K562 (cell line): ENCODE measurements at regions not wholly inside any gene's neighbourhood (a gene's known extent, or its start where the extent isn't known, plus 50 kb on each side); places are given as distances from the start of the nearest gene placed in this dataset.

Experiments used
- ATAC-seq: fragments of 200-7000 bp; cut with Tn5 transposase; 3 replicates; pipeline ENCODE4 v1.9.1; 2020; ENCODE audit warnings: moderate library complexity
- BruUV-seq: library from RNA; stranded (reverse); fragments of 400-500 nt; replicated peaks from 2 replicates; lab custom pipeline; 2021; lab: Mats Ljungman, UMichigan
- CTCF ChIA-PET: fragments of 300-600 bp; formaldehyde crosslinking; extraction: SDS; loops from one replicate; lab custom pipeline; 2021; ENCODE audit warnings: low intra/inter-chr PET ratio; lab: Yijun Ruan, JAX
- POLR2A ChIA-PET: fragments of 300-600, 350-650 bp; sonication (Branson Sonifier 250); formaldehyde crosslinking; extraction: SDS; loops from one replicate; lab custom pipeline; 2021; ENCODE audit warnings: antibody characterized with exemption, inconsistent platforms; lab: Yijun Ruan, JAX
- DNase-seq, 4 experiments: peaks; one replicate each; pipeline versions ENCODE4 v3.0.0 to v3.0.0-alpha.2; 2011 to 2018; ENCODE audit warnings: low spot score in 3 of 4, mixed read lengths in 3 of 4; ENCODE audit errors: extremely low read depth in 1 of 4
- FAIRE-seq: peaks from 2 replicates; lab custom pipeline; 2011; peaks lifted over from hg19 to GRCh38; lab: Jason Lieb, UNC
- H2AFZ ChIP-seq: 2 replicates; pipeline ENCODE4 v1.6.0; 2011; ENCODE audit warnings: low read depth, low read length, control low read depth, inconsistent platforms
- H3K27ac ChIP-seq: fragments of 200-600 bp; 3 replicates; pipeline ENCODE4 v1.8.0; 2011; ENCODE audit warnings: low read depth, mild to moderate bottlenecking, control low read depth, inconsistent platforms, low read length, moderate library complexity, mixed read lengths; ENCODE audit errors: extremely low read depth
- H3K27me3 ChIP-seq, 2 experiments: fragments of 300-600 bp in 1 of 2; 2 replicates in 1 of 2; 3 replicates in 1 of 2; pipeline versions ENCODE4 v1.6.0 to v1.8.0; 2011; ENCODE audit warnings: inconsistent platforms in 2 of 2, low read length in 2 of 2, mild to moderate bottlenecking in 1 of 2, mixed read lengths in 1 of 2, moderate library complexity in 1 of 2; ENCODE audit not compliant: control insufficient read depth in 2 of 2, insufficient read depth in 2 of 2
- H3K36me3 ChIP-seq: fragments of 300-600 bp; 3 replicates; pipeline ENCODE4 v1.8.0; 2011; ENCODE audit warnings: mild to moderate bottlenecking, low read length, inconsistent platforms; ENCODE audit not compliant: control insufficient read depth, insufficient read depth
- H3K4me1 ChIP-seq, 2 experiments: fragments of 200-600 bp in 1 of 2; replicated peaks in 1 of 2; 2 replicates in 1 of 2; 3 replicates in 1 of 2; pipeline versions ENCODE4 v1.5.1 to v1.8.0; 2011; ENCODE audit warnings: inconsistent platforms in 2 of 2, low read length in 2 of 2, mild to moderate bottlenecking in 1 of 2, mixed read lengths in 1 of 2, moderate library complexity in 1 of 2; ENCODE audit not compliant: control insufficient read depth in 2 of 2, insufficient read depth in 2 of 2
- H3K4me2 ChIP-seq: 2 replicates; pipeline ENCODE4 v1.6.1; 2011; ENCODE audit warnings: low read length, control low read depth, inconsistent platforms, mixed read lengths; ENCODE audit not compliant: insufficient read depth
- H3K4me3 ChIP-seq: fragments of 200-600 bp; sonication (generic), shearing (Covaris generic); 2 replicates; pipeline ENCODE4 v1.5.1; 2016; ENCODE audit warnings: control low read depth, inconsistent platforms
- H3K79me2 ChIP-seq: fragments of 200-600 bp; 3 replicates; pipeline ENCODE4 v1.8.0; 2011; ENCODE audit warnings: low read length, inconsistent platforms; ENCODE audit not compliant: control insufficient read depth, insufficient read depth
- H3K9ac ChIP-seq, 2 experiments: 2 replicates each; pipeline versions ENCODE4 v1.6.0 to v1.6.1; 2011; ENCODE audit warnings: low read depth in 2 of 2, low read length in 2 of 2, control low read depth in 1 of 2, inconsistent platforms in 1 of 2, mild to moderate bottlenecking in 1 of 2, mixed read lengths in 1 of 2; ENCODE audit not compliant: insufficient read depth in 1 of 2
- H3K9me1 ChIP-seq: one replicate; pipeline ENCODE4 v1.6.0; 2011; ENCODE audit warnings: inconsistent platforms, mild to moderate bottlenecking, low read length, moderate library complexity; ENCODE audit not compliant: control insufficient read depth, insufficient read depth
- H3K9me3 ChIP-seq: replicated peaks from 2 replicates; pipeline ENCODE4 v1.5.1; 2011; ENCODE audit warnings: low read depth, low read length, inconsistent platforms; ENCODE audit not compliant: control insufficient read depth, insufficient read depth
- H4K20me1 ChIP-seq: replicated peaks from 2 replicates; pipeline ENCODE4 v1.6.1; 2011; ENCODE audit warnings: low read length, inconsistent platforms, mixed read lengths; ENCODE audit not compliant: control insufficient read depth, insufficient read depth
- BACH1 ChIP-seq: fragments of 200-800 bp; sonication (Bioruptor generic); IDR thresholded peaks from 2 replicates; pipeline ENCODE4 v1.6.1; 2016; ENCODE audit warnings: missing genetic modification characterization, missing compliant biosample characterization
- CREM ChIP-seq: IDR thresholded peaks from 2 replicates; pipeline ENCODE4 v1.6.1; 2014; ENCODE audit warnings: antibody characterized with exemption, low read depth
- EGR1 ChIP-seq: fragments of 450-650 bp; conservative IDR thresholded peaks from 2 replicates; pipeline ENCODE4 v1.6.1; 2017; ENCODE audit warnings: mild to moderate bottlenecking
- GTF2F1 ChIP-seq: IDR thresholded peaks from 2 replicates; pipeline ENCODE4 v1.6.1; 2011; ENCODE audit warnings: low read depth, low read length, improper control_type of control experiment
- HIVEP1 ChIP-seq: fragments of 250-450 bp; sonication (Bioruptor Pico); IDR thresholded peaks from 2 replicates; pipeline ENCODE4 v1.4.0; 2020; ENCODE audit warnings: mild to moderate bottlenecking
- HNRNPL ChIP-seq: fragments of 200-400 bp; formaldehyde crosslinking; IDR thresholded peaks from 2 replicates; pipeline ENCODE4 v1.6.1; 2017; ENCODE audit warnings: low read depth, mild to moderate bottlenecking, low read length
- HNRNPUL1 ChIP-seq: fragments of 200-400 bp; formaldehyde crosslinking; IDR thresholded peaks from 2 replicates; pipeline ENCODE4 v1.6.1; 2017; ENCODE audit warnings: low read length
- L3MBTL2 ChIP-seq: fragments of 450-650 bp; IDR thresholded peaks from 2 replicates; pipeline ENCODE4 v1.6.1; 2016; ENCODE audit warnings: mild to moderate bottlenecking, moderate library complexity
- RBBP5 ChIP-seq: fragments of 200-600 bp; sonication (generic); IDR thresholded peaks from 2 replicates; pipeline ENCODE4 v1.6.1; 2012; ENCODE audit warnings: borderline replicate concordance, mild to moderate bottlenecking, low read length, control low read depth, inconsistent platforms; ENCODE audit not compliant: insufficient read depth, poor library complexity, severe bottlenecking
- SMAD4 ChIP-seq: fragments of 250-450 bp; sonication (Bioruptor Pico); conservative IDR thresholded peaks from 2 replicates; pipeline ENCODE4 v1.8.0; 2021; ENCODE audit warnings: inconsistent platforms, mild to moderate bottlenecking, moderate library complexity
- SMARCA5 ChIP-seq: fragments of 450-650 bp; IDR thresholded peaks from 2 replicates; pipeline ENCODE4 v1.6.1; 2016
- TBL1XR1 ChIP-seq, 2 experiments: IDR thresholded peaks; 2 replicates each; pipeline ENCODE4 v1.6.1; 2012; ENCODE audit warnings: improper control_type of control experiment in 2 of 2, low read length in 2 of 2, mild to moderate bottlenecking in 1 of 2
- TOE1 ChIP-seq, 2 experiments: fragments of 450-650 bp in 1 of 2; sonication (generic) in 1 of 2; formaldehyde crosslinking in 1 of 2; IDR thresholded peaks; 2 replicates each; pipeline versions ENCODE4 v1.7.1 to v1.8.0; 2016 to 2022; ENCODE audit warnings: borderline replicate concordance in 2 of 2, mild to moderate bottlenecking in 2 of 2, antibody characterized with exemption in 1 of 2, inconsistent platforms in 1 of 2, low read depth in 1 of 2, missing genetic modification reagents in 1 of 2, moderate library complexity in 1 of 2
- ZNF121 ChIP-seq: sonication (generic); formaldehyde crosslinking; conservative IDR thresholded peaks from 2 replicates; pipeline ENCODE4 v1.8.0; 2022; ENCODE audit warnings: missing genetic modification reagents
- ZNF282 ChIP-seq: sonication (generic); formaldehyde crosslinking; IDR thresholded peaks from 2 replicates; pipeline ENCODE4 v1.8.1; 2023; ENCODE audit warnings: missing genetic modification reagents
- WGBS: fragments of 100-300 bp; shearing (Covaris generic); methylation state at CpG from one replicate; pipeline ENCODE4 v1.1.6; 2016; ENCODE audit warnings: low coverage, mixed read lengths; ENCODE audit not compliant: insufficient coverage; ENCODE audit errors: missing lambda C conversion rate; 5-methylcytosine and 5-hydroxymethylcytosine counted together
- in situ Hi-C: fragments of 300-500 bp; cut with MboI; formaldehyde crosslinking; loops from 4 replicates; pipeline ENCODE4 v1.15.0; 2018; ENCODE audit warnings: inconsistent platforms, mixed read lengths
- intact Hi-C: fragments of 100-400 bp; cut with micrococcal nuclease; formaldehyde crosslinking; loops from 2 replicates; pipeline ENCODE4 v1.14.2; 2022
- TF ChIP-seq, protein P1 (sequence below): fragments of 450-650 bp; formaldehyde crosslinking; IDR thresholded peaks from 2 replicates; pipeline ENCODE4 v1.4.0; 2022; ENCODE audit warnings: missing genetic modification characterization
- TF ChIP-seq, protein P2 (sequence below): fragments of 250-450 bp; sonication (Bioruptor Pico); IDR thresholded peaks from 2 replicates; pipeline ENCODE4 v1.8.0; 2021; ENCODE audit warnings: mild to moderate bottlenecking, moderate library complexity
- TF ChIP-seq, protein P3 (sequence below): sonication (generic); IDR thresholded peaks from 2 replicates; pipeline ENCODE4 v1.6.1; 2016
- TF ChIP-seq, protein P4 (sequence below): sonication (generic); formaldehyde crosslinking; IDR thresholded peaks from 2 replicates; pipeline ENCODE4 v1.9.0; 2022; ENCODE audit warnings: mild to moderate bottlenecking, missing genetic modification reagents
- TF ChIP-seq, protein P5 (sequence below): fragments of 250-450 bp; sonication (Bioruptor Pico); IDR thresholded peaks from 2 replicates; pipeline ENCODE4 v1.4.0; 2020

DNA sequence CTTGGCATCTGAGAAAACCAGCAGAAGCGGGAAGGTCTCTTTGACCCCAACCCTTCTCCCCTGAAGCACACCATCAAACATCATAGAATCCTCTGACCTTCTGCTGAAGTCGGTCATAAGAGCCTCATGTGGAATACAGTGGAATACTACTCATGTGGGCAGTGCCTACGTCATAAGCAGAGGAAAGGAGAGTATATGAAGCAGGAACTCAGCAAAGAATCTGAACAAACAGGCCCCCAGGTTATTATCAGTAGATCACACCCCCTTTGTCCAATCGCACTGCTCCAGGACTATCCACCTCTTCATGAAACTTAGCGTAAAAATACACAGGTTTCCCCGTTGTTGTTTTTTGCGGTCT, 394.1 kb upstream of the PROK2 start:
- H3K36me3 ChIP-seq: no peaks in the 10 kb centered on the region; the same call in 2 of the 3 replicates
- H2AFZ ChIP-seq: peak overlapping the region; percentile 39; the same call in 1 of the 2 replicates
- no peaks in the 10 kb centered on the region for H3K9me1 ChIP-seq
- H3K79me2 ChIP-seq: no peaks in the 10 kb centered on the region
- ATAC-seq (no peak), DNase-seq (peak in 1 of 4 experiments; percentile 21), FAIRE-seq (no peak)
- ChIA-PET POLR2A (interaction anchor here (0.6 to 0.9 kb wide), 2 partner anchors 10 to 170 kb away, joined by 3 to 5 read pairs; no protein-coding TSS in a partner anchor), CTCF (no interaction called here)
- in situ Hi-C loops: no loop called here
- H3K4me1 ChIP-seq: peaks cover 20 to 61% of the 10 kb centered on the region in 2 experiments
- no peaks in the 10 kb centered on the region for H4K20me1 ChIP-seq
- H3K4me3 ChIP-seq: no peak overlapping the region
- peak overlapping the region; percentile 27; the same call in 1 of the 2 replicates for H3K4me2 ChIP-seq
- intact Hi-C loops: no loop called here
- WGBS: 44% methylated on average over 7 of the region's 7 CpGs
- H3K9me3 ChIP-seq: no peaks in the 10 kb centered on the region
- no TSS peak for BruUV-seq
- H3K27me3 ChIP-seq: no peaks in the 10 kb centered on the region
- H3K9ac ChIP-seq: no peak overlapping the region
- no peak overlapping the region; the same call in 2 of the 3 replicates for H3K27ac ChIP-seq
- TF ChIP-seq EGR1 (peak; percentile 15; the same call in 1 of the 2 replicates), TBL1XR1 (IDR thresholded peaks at IDR 0.05; ENCODE audit: low read length in 2 of 2) (no peak), BACH1 (tag) (no peak), SMAD4 (CRISPR knock-in tag) (0 out of 2 replicates have a peak, but pooled peaks have one; percentile 17), RBBP5 (no peak), L3MBTL2 (0 out of 2 replicates have a peak, but pooled peaks have one; percentile 2), ZNF121 (CRISPR knock-in tag) (no peak), HIVEP1 (CRISPR knock-in tag) (no peak), ZNF282 (no peak), TOE1 (IDR thresholded peaks at IDR 0.05; ENCODE audit: borderline replicate concordance) (no peak), TOE1 (CRISPR knock-in tag; IDR thresholded peaks at IDR 0.05; ENCODE audit: borderline replicate concordance, low read depth) (no peak), HNRNPUL1 (no peak), CREM (peak; percentile 77), HNRNPL (no peak), GTF2F1 (no peak), SMARCA5 (no peak)
- TF ChIP-seq, protein P1, sequence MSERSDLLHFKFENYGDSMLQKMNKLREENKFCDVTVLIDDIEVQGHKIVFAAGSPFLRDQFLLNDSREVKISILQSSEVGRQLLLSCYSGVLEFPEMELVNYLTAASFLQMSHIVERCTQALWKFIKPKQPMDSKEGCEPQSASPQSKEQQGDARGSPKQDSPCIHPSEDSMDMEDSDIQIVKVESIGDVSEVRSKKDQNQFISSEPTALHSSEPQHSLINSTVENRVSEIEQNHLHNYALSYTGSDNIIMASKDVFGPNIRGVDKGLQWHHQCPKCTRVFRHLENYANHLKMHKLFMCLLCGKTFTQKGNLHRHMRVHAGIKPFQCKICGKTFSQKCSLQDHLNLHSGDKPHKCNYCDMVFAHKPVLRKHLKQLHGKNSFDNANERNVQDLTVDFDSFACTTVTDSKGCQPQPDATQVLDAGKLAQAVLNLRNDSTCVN: no peak
- TF ChIP-seq, protein P2, sequence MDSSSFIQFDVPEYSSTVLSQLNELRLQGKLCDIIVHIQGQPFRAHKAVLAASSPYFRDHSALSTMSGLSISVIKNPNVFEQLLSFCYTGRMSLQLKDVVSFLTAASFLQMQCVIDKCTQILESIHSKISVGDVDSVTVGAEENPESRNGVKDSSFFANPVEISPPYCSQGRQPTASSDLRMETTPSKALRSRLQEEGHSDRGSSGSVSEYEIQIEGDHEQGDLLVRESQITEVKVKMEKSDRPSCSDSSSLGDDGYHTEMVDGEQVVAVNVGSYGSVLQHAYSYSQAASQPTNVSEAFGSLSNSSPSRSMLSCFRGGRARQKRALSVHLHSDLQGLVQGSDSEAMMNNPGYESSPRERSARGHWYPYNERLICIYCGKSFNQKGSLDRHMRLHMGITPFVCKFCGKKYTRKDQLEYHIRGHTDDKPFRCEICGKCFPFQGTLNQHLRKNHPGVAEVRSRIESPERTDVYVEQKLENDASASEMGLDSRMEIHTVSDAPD (CRISPR knock-in tag): no peak
- TF ChIP-seq, protein P3, sequence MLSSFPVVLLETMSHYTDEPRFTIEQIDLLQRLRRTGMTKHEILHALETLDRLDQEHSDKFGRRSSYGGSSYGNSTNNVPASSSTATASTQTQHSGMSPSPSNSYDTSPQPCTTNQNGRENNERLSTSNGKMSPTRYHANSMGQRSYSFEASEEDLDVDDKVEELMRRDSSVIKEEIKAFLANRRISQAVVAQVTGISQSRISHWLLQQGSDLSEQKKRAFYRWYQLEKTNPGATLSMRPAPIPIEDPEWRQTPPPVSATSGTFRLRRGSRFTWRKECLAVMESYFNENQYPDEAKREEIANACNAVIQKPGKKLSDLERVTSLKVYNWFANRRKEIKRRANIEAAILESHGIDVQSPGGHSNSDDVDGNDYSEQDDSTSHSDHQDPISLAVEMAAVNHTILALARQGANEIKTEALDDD: no peak
- TF ChIP-seq, protein P4, sequence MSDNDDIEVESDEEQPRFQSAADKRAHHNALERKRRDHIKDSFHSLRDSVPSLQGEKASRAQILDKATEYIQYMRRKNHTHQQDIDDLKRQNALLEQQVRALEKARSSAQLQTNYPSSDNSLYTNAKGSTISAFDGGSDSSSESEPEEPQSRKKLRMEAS (CRISPR knock-in tag): no peak
- TF ChIP-seq, protein P5, sequence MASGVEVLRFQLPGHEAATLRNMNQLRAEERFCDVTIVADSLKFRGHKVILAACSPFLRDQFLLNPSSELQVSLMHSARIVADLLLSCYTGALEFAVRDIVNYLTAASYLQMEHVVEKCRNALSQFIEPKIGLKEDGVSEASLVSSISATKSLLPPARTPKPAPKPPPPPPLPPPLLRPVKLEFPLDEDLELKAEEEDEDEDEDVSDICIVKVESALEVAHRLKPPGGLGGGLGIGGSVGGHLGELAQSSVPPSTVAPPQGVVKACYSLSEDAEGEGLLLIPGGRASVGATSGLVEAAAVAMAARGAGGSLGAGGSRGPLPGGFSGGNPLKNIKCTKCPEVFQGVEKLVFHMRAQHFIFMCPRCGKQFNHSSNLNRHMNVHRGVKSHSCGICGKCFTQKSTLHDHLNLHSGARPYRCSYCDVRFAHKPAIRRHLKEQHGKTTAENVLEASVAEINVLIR (CRISPR knock-in tag): no peak
